CD8-positive, alpha-beta memory T cell (primary cell): ENCODE measurements at regions not wholly inside any gene's neighbourhood (a gene's known extent, or its start where the extent isn't known, plus 50 kb on each side); places are given as distances from the start of the nearest gene placed in this dataset.

Experiments used
- CTCF ChIA-PET: fragments of 350-600 bp; sonication (Branson Sonifier 250); formaldehyde crosslinking; loops from one replicate; lab custom pipeline; 2021; ENCODE audit warnings: antibody characterized with exemption; lab: Charles Lee
- POLR2A ChIA-PET: fragments of 350-600 bp; sonication (Branson Sonifier 250); formaldehyde crosslinking; loops from one replicate; lab custom pipeline; 2021; ENCODE audit warnings: antibody characterized with exemption; lab: Charles Lee
- DNase-seq, 5 donors: peaks; one replicate each; pipeline versions ENCODE4 v3.0.0 to v3.0.0-alpha.2; 2020 to 2022; ENCODE audit warnings: mixed read lengths in 1 of 5
- H3K27ac ChIP-seq: one replicate; pipeline ENCODE4 v1.7.0; 2013; ENCODE audit warnings: low read depth, mild to moderate bottlenecking, low read length, moderate library complexity
- H3K27me3 ChIP-seq: 2 replicates; pipeline ENCODE4 v1.7.0; 2013; ENCODE audit warnings: low read length, mild to moderate bottlenecking; ENCODE audit not compliant: insufficient read depth, poor library complexity, severe bottlenecking
- H3K36me3 ChIP-seq: 2 replicates; pipeline ENCODE4 v1.7.0; 2013; ENCODE audit warnings: mild to moderate bottlenecking, low read length, moderate library complexity; ENCODE audit not compliant: insufficient read depth
- H3K4me1 ChIP-seq: 2 replicates; pipeline ENCODE4 v1.7.0; 2013; ENCODE audit warnings: mild to moderate bottlenecking, low read length, moderate library complexity; ENCODE audit not compliant: insufficient read depth
- H3K4me3 ChIP-seq: 2 replicates; pipeline ENCODE4 v1.7.0; 2013; ENCODE audit warnings: mild to moderate bottlenecking, low read length
- H3K9me3 ChIP-seq: 2 replicates; pipeline ENCODE4 v1.7.0; 2013; ENCODE audit warnings: mild to moderate bottlenecking, low read length
- H3K27ac Mint-ChIP-seq, 8 donors: one replicate each; pipeline ENCODE4 v1.8.0; 2020 to 2021; ENCODE audit warnings: mixed read lengths in 8 of 8, mild to moderate bottlenecking in 6 of 8, inconsistent platforms in 3 of 8, moderate library complexity in 3 of 8
- H3K27me3 Mint-ChIP-seq, 2 donors: one replicate each; pipeline ENCODE4 v1.8.0; 2020 to 2021; ENCODE audit warnings: mixed read lengths in 2 of 2, mild to moderate bottlenecking in 1 of 2, moderate library complexity in 1 of 2
- H3K36me3 Mint-ChIP-seq, 3 donors: one replicate each; pipeline ENCODE4 v1.8.0; 2020 to 2021; ENCODE audit warnings: mixed read lengths in 3 of 3, inconsistent platforms in 1 of 3, mild to moderate bottlenecking in 1 of 3
- H3K4me1 Mint-ChIP-seq, 3 donors: one replicate each; pipeline ENCODE4 v1.8.0; 2020 to 2021; ENCODE audit warnings: mixed read lengths in 3 of 3, inconsistent platforms in 1 of 3, mild to moderate bottlenecking in 1 of 3
- H3K4me3 Mint-ChIP-seq, 7 donors: one replicate each; pipeline ENCODE4 v1.8.0; 2020 to 2021; ENCODE audit warnings: mixed read lengths in 7 of 7, mild to moderate bottlenecking in 6 of 7, moderate library complexity in 4 of 7, inconsistent platforms in 2 of 7
- H3K9me3 Mint-ChIP-seq, 5 donors: one replicate each; pipeline ENCODE4 v1.8.0; 2020 to 2022; ENCODE audit warnings: mixed read lengths in 5 of 5, mild to moderate bottlenecking in 3 of 5, moderate library complexity in 2 of 5, inconsistent platforms in 1 of 5

- peaks cover 30% of the 10 kb centered on the region for H3K27me3 ChIP-seq
- CTCF ChIA-PET: no interaction called here
- H3K36me3 ChIP-seq: no peaks in the 10 kb centered on the region
Measured at GRCh38 chr5:175798626-175799025, 72.8 kb upstream of the CPLX2 start.

GRCh38 chr5:175800656-175801081, 70.7 kb upstream of the CPLX2 start:
- Mint-ChIP-seq H3K27me3 (peaks cover 58 to 74% of the 10 kb centered on the region in 2 donors), H3K27ac (no peak overlapping the region), H3K9me3 (peaks cover 0 to 6% (median 4%) of the 10 kb centered on the region in 5 donors), H3K4me3 (no peak overlapping the region), H3K36me3 (peaks cover 0 to 12% (median 0%) of the 10 kb centered on the region in 3 donors), H3K4me1 (peaks cover 7 to 14% (median 13%) of the 10 kb centered on the region in 3 donors)
- ChIA-PET CTCF (no interaction called here), POLR2A (no interaction called here)
- Histone ChIP-seq H3K4me1 (peaks cover 9% of the 10 kb centered on the region), H3K27ac (no peak overlapping the region), H3K36me3 (no peaks in the 10 kb centered on the region), H3K4me3 (no peak overlapping the region), H3K27me3 (peaks cover 23% of the 10 kb centered on the region), H3K9me3 (no peaks in the 10 kb centered on the region)
- no peak for DNase-seq

More at GRCh38 chr5:175798626-175799025, 72.8 kb upstream of the CPLX2 start:
- Mint-ChIP-seq H3K36me3 (peaks cover 0 to 8% (median 0%) of the 10 kb centered on the region in 3 donors), H3K4me1 (peaks cover 7 to 15% (median 15%) of the 10 kb centered on the region in 3 donors), H3K27ac (no peak overlapping the region), H3K4me3 (no peak overlapping the region), H3K9me3 (peaks cover 0 to 12% (median 4%) of the 10 kb centered on the region in 5 donors), H3K27me3 (peaks cover 72 to 80% of the 10 kb centered on the region in 2 donors)
- Histone ChIP-seq H3K27ac (no peak overlapping the region), H3K9me3 (no peaks in the 10 kb centered on the region), H3K4me3 (no peak overlapping the region), H3K4me1 (peaks cover 9% of the 10 kb centered on the region)
- POLR2A ChIA-PET: no interaction called here
- DNase-seq: no peak

- Histone ChIP-seq H3K36me3 (no peaks in the 10 kb centered on the region), H3K27me3 (peaks cover 13% of the 10 kb centered on the region), H3K27ac (no peak overlapping the region), H3K4me1 (peaks cover 6% of the 10 kb centered on the region), H3K4me3 (no peak overlapping the region), H3K9me3 (no peaks in the 10 kb centered on the region)
- peaks cover 7 to 8% (median 7%) of the 10 kb centered on the region in 3 donors for H3K4me1 Mint-ChIP-seq
- no peak overlapping the region for H3K4me3 Mint-ChIP-seq
- DNase-seq: no peak
- H3K27me3 Mint-ChIP-seq: peaks cover 61 to 81% of the 10 kb centered on the region in 2 donors
- peaks cover 0 to 12% (median 0%) of the 10 kb centered on the region in 3 donors for H3K36me3 Mint-ChIP-seq
- peaks cover 0 to 4% (median 1%) of the 10 kb centered on the region in 5 donors for H3K9me3 Mint-ChIP-seq
- ChIA-PET CTCF (no interaction called here), POLR2A (no interaction called here)
- H3K27ac Mint-ChIP-seq: no peak overlapping the region
Measured at GRCh38 chr5:175802361-175802760, 69.0 kb upstream of the CPLX2 start.

- Histone ChIP-seq H3K9me3 (no peaks in the 10 kb centered on the region), H3K4me3 (no peak overlapping the region), H3K27ac (no peak overlapping the region), H3K36me3 (no peaks in the 10 kb centered on the region), H3K4me1 (no peaks in the 10 kb centered on the region), H3K27me3 (peaks cover 14% of the 10 kb centered on the region)
- ChIA-PET CTCF (no interaction called here), POLR2A (no interaction called here)
- H3K4me3 Mint-ChIP-seq: no peak overlapping the region
- peaks cover 0 to 2% (median 0%) of the 10 kb centered on the region in 3 donors for H3K4me1 Mint-ChIP-seq
- peaks cover 55 to 78% of the 10 kb centered on the region in 2 donors for H3K27me3 Mint-ChIP-seq
- peaks cover 0 to 2% (median 0%) of the 10 kb centered on the region in 5 donors for H3K9me3 Mint-ChIP-seq
- no peak for DNase-seq
- H3K36me3 Mint-ChIP-seq: peaks cover 0 to 8% (median 0%) of the 10 kb centered on the region in 3 donors
- H3K27ac Mint-ChIP-seq: no peak overlapping the region
Measured at GRCh38 chr5:175803254-175803653, 68.1 kb upstream of the CPLX2 start.

- Histone ChIP-seq H3K27ac (no peak overlapping the region), H3K4me1 (no peaks in the 10 kb centered on the region), H3K4me3 (no peak overlapping the region), H3K9me3 (no peaks in the 10 kb centered on the region), H3K36me3 (no peaks in the 10 kb centered on the region), H3K27me3 (peaks cover 11% of the 10 kb centered on the region)
- peaks cover 48 to 75% of the 10 kb centered on the region in 2 donors for H3K27me3 Mint-ChIP-seq
- no peak for DNase-seq
- no peak overlapping the region for H3K27ac Mint-ChIP-seq
- ChIA-PET CTCF (no interaction called here), POLR2A (no interaction called here)
- H3K4me1 Mint-ChIP-seq: no peaks in the 10 kb centered on the region
- H3K9me3 Mint-ChIP-seq: peaks cover 0 to 2% (median 0%) of the 10 kb centered on the region in 5 donors
- H3K4me3 Mint-ChIP-seq: no peak overlapping the region
- H3K36me3 Mint-ChIP-seq: peaks cover 0 to 7% (median 0%) of the 10 kb centered on the region in 3 donors
Measured at GRCh38 chr5:175803736-175804454, 67.5 kb upstream of the CPLX2 start.

- H3K27ac Mint-ChIP-seq: no peak overlapping the region
- CTCF ChIA-PET: no interaction called here
- no peak for DNase-seq
- no peaks in the 10 kb centered on the region for H3K4me1 Mint-ChIP-seq
- no peak overlapping the region for H3K27ac ChIP-seq
- H3K9me3 Mint-ChIP-seq: peaks cover 0 to 2% (median 0%) of the 10 kb centered on the region in 5 donors
- H3K9me3 ChIP-seq: no peaks in the 10 kb centered on the region
- H3K27me3 ChIP-seq: peaks cover 8% of the 10 kb centered on the region
- no peaks in the 10 kb centered on the region for H3K4me1 ChIP-seq
- H3K4me3 Mint-ChIP-seq: no peak overlapping the region
- H3K27me3 Mint-ChIP-seq: peaks cover 44 to 74% of the 10 kb centered on the region in 2 donors
- POLR2A ChIA-PET: no interaction called here
- no peaks in the 10 kb centered on the region for H3K36me3 ChIP-seq
- H3K36me3 Mint-ChIP-seq: peaks cover 0 to 7% (median 0%) of the 10 kb centered on the region in 3 donors
- no peak overlapping the region for H3K4me3 ChIP-seq
Measured at GRCh38 chr5:175805256-175806011, 65.9 kb upstream of the CPLX2 start.

GRCh38 chr5:175808711-175809110, 62.7 kb upstream of the CPLX2 start:
- POLR2A ChIA-PET: no interaction called here
- no peak overlapping the region for H3K27ac ChIP-seq
- CTCF ChIA-PET: no interaction called here
- Mint-ChIP-seq H3K4me3 (no peak overlapping the region), H3K4me1 (no peaks in the 10 kb centered on the region), H3K27ac (no peak overlapping the region), H3K36me3 (peaks cover 0 to 4% (median 0%) of the 10 kb centered on the region in 3 donors), H3K27me3 (peaks cover 29 to 55% of the 10 kb centered on the region in 2 donors), H3K9me3 (no peaks in the 10 kb centered on the region)
- H3K4me3 ChIP-seq: no peak overlapping the region
- no peak for DNase-seq
- H3K27me3 ChIP-seq: peaks cover 8% of the 10 kb centered on the region
- H3K4me1 ChIP-seq: no peaks in the 10 kb centered on the region
- no peaks in the 10 kb centered on the region for H3K36me3 ChIP-seq
- H3K9me3 ChIP-seq: no peaks in the 10 kb centered on the region

GRCh38 chr5:175809531-175810121, 61.8 kb upstream of the CPLX2 start:
- peaks cover 0 to 2% (median 0%) of the 10 kb centered on the region in 3 donors for H3K36me3 Mint-ChIP-seq
- H3K9me3 Mint-ChIP-seq: no peaks in the 10 kb centered on the region
- H3K27ac ChIP-seq: no peak overlapping the region
- H3K36me3 ChIP-seq: no peaks in the 10 kb centered on the region
- H3K4me3 ChIP-seq: no peak overlapping the region
- H3K4me1 Mint-ChIP-seq: no peaks in the 10 kb centered on the region
- CTCF ChIA-PET: no interaction called here
- H3K27ac Mint-ChIP-seq: no peak overlapping the region
- POLR2A ChIA-PET: no interaction called here
- peaks cover 27 to 58% of the 10 kb centered on the region in 2 donors for H3K27me3 Mint-ChIP-seq
- H3K4me3 Mint-ChIP-seq: no peak overlapping the region
- H3K9me3 ChIP-seq: no peaks in the 10 kb centered on the region
- H3K4me1 ChIP-seq: no peaks in the 10 kb centered on the region
- H3K27me3 ChIP-seq: peaks cover 8% of the 10 kb centered on the region
- DNase-seq: no peak
